H1 (cell line): ENCODE measurements at regions not wholly inside any gene's neighbourhood (a gene's known extent, or its start where the extent isn't known, plus 50 kb on each side); places are given as distances from the start of the nearest gene placed in this dataset.
"Not testable (repeated sequence)": the region's sequence is repeated elsewhere in the genome, so short reads cannot be mapped to it uniquely, and the experiment has no call there.

ENCODE experiments used
- CTCF ChIA-PET: fragments of 300-600 bp; sonication (Branson Sonifier 250); formaldehyde crosslinking; loops from one replicate; lab custom pipeline; 2021; ENCODE audit not compliant: partially characterized antibody; lab: Charles Lee
- POLR2A ChIA-PET: fragments of 300-600 bp; sonication (Branson Sonifier 250); formaldehyde crosslinking; loops from one replicate; lab custom pipeline; 2021; ENCODE audit warnings: inconsistent platforms; ENCODE audit not compliant: partially characterized antibody; lab: Charles Lee
- DNase-seq, 2 experiments: peaks; one replicate each; pipeline versions ENCODE4 v3.0.0 to v3.0.0-alpha.2; 2010 to 2022; ENCODE audit warnings: low spot score in 2 of 2, low read depth in 1 of 2, mixed read lengths in 1 of 2
- FAIRE-seq: peaks from 2 replicates; lab custom pipeline; 2011; peaks lifted over from hg19 to GRCh38; lab: Jason Lieb, UNC
- H2AFZ ChIP-seq: 2 replicates; pipeline ENCODE4 v1.8.1; 2012; ENCODE audit warnings: low read length, inconsistent platforms
- H2AK5ac ChIP-seq: 2 replicates; pipeline ENCODE4 v1.6.1; 2013; ENCODE audit warnings: low read depth, low read length
- H2BK120ac ChIP-seq: replicated peaks from 2 replicates; pipeline ENCODE3; 2013; ENCODE audit warnings: low read depth, low read length, inconsistent platforms
- H2BK12ac ChIP-seq: 2 replicates; pipeline ENCODE4 v1.6.1; 2013; ENCODE audit warnings: low read depth, low read length
- H2BK15ac ChIP-seq: 2 replicates; pipeline ENCODE4 v1.6.1; 2013; ENCODE audit warnings: low read length
- H2BK20ac ChIP-seq: 2 replicates; pipeline ENCODE4 v1.6.1; 2013; ENCODE audit warnings: low read length
- H2BK5ac ChIP-seq: 2 replicates; pipeline ENCODE4 v1.6.1; 2013; ENCODE audit warnings: low read depth, low read length
- H3K14ac ChIP-seq: 2 replicates; pipeline ENCODE4 v1.6.1; 2013; ENCODE audit warnings: inconsistent platforms; ENCODE audit not compliant: insufficient read length
- H3K18ac ChIP-seq: 2 replicates; pipeline ENCODE4 v1.6.1; 2013; ENCODE audit warnings: low read length; ENCODE audit errors: extremely low read depth
- H3K23ac ChIP-seq: 2 replicates; pipeline ENCODE4 v1.6.1; 2013; ENCODE audit warnings: inconsistent platforms; ENCODE audit not compliant: insufficient read length
- H3K23me2 ChIP-seq: 2 replicates; pipeline ENCODE4 v1.6.1; 2013; ENCODE audit warnings: low read depth, low read length
- H3K27ac ChIP-seq: 2 replicates; pipeline ENCODE4 v1.6.1; 2011; ENCODE audit warnings: low read depth, low read length, inconsistent platforms
- H3K27me3 ChIP-seq, 4 experiments: replicated peaks in 1 of 4; 1 replicate in 1 of 4; 2 replicates in 3 of 4; pipeline versions ENCODE4 v1.6.1 to v1.8.1; 2011 to 2013; ENCODE audit warnings: low read length in 3 of 4, mild to moderate bottlenecking in 3 of 4, inconsistent platforms in 2 of 4, mixed read lengths in 2 of 4, moderate library complexity in 1 of 4; ENCODE audit not compliant: control insufficient read depth in 3 of 4, insufficient read depth in 3 of 4; ENCODE audit errors: extremely low read depth in 1 of 4
- H3K36me3 ChIP-seq, 4 experiments: 2 replicates each; pipeline versions ENCODE4 v1.6.1 to v1.8.1; 2011 to 2013; ENCODE audit warnings: mild to moderate bottlenecking in 4 of 4, low read length in 3 of 4, moderate library complexity in 2 of 4, control low read depth in 1 of 4, inconsistent platforms in 1 of 4; ENCODE audit not compliant: insufficient read depth in 4 of 4, control insufficient read depth in 2 of 4
- H3K4ac ChIP-seq: replicated peaks from 2 replicates; pipeline ENCODE3; 2013; ENCODE audit warnings: low read length, low read depth, mixed read lengths, inconsistent platforms; ENCODE audit not compliant: insufficient read length
- H3K4me1 ChIP-seq, 4 experiments: replicated peaks in 1 of 4; 1 replicate in 1 of 4; 2 replicates in 3 of 4; pipeline versions ENCODE4 v1.6.1 to v1.8.1; 2011 to 2013; ENCODE audit warnings: low read length in 3 of 4, inconsistent platforms in 2 of 4, mixed read lengths in 1 of 4; ENCODE audit not compliant: insufficient read depth in 4 of 4, control insufficient read depth in 3 of 4
- H3K4me2 ChIP-seq, 2 experiments: 2 replicates each; pipeline versions ENCODE4 v1.6.1 to v1.8.1; 2011 to 2013; ENCODE audit warnings: low read depth in 2 of 2, low read length in 2 of 2, control low read depth in 1 of 2, inconsistent platforms in 1 of 2, mild to moderate bottlenecking in 1 of 2; ENCODE audit not compliant: insufficient read depth in 1 of 2
- H3K4me3 ChIP-seq, 4 experiments: fragments of 200-600, 300-600 bp in 1 of 4; sonication (generic), shearing (Covaris generic), sonication (Bioruptor Twin) in 1 of 4; 2 replicates each; pipeline versions ENCODE4 v1.5.1 to v1.8.1; 2011 to 2016; ENCODE audit warnings: low read length in 4 of 4, low read depth in 3 of 4, control low read depth in 2 of 4, inconsistent platforms in 2 of 4, mild to moderate bottlenecking in 2 of 4, mixed read lengths in 1 of 4, moderate library complexity in 1 of 4; ENCODE audit not compliant: insufficient read depth in 2 of 4; ENCODE audit errors: extremely low read depth in 1 of 4
- H3K56ac ChIP-seq: replicated peaks from 2 replicates; pipeline ENCODE3; 2013; ENCODE audit warnings: low read depth, mild to moderate bottlenecking, mixed read lengths, low read length, inconsistent platforms; ENCODE audit not compliant: insufficient read length
- H3K79me1 ChIP-seq: 2 replicates; pipeline ENCODE4 v1.6.1; 2013; ENCODE audit warnings: low read depth, low read length, control low read depth
- H3K79me2 ChIP-seq, 2 experiments: 2 replicates each; pipeline versions ENCODE4 v1.6.1 to v1.8.1; 2012 to 2013; ENCODE audit warnings: low read length in 2 of 2, mild to moderate bottlenecking in 2 of 2, inconsistent platforms in 1 of 2; ENCODE audit not compliant: insufficient read depth in 2 of 2, control insufficient read depth in 1 of 2
- H3K9ac ChIP-seq, 4 experiments: replicated peaks in 1 of 4; 1 replicate in 1 of 4; 2 replicates in 3 of 4; pipeline versions ENCODE4 v1.6.1 to v1.8.1; 2011 to 2013; ENCODE audit warnings: low read depth in 3 of 4, low read length in 3 of 4, control low read depth in 2 of 4, mild to moderate bottlenecking in 2 of 4, moderate library complexity in 2 of 4, inconsistent platforms in 1 of 4; ENCODE audit errors: extremely low read depth in 1 of 4
- H3K9me3 ChIP-seq, 2 experiments: 2 replicates each; pipeline versions ENCODE4 v1.6.1 to v1.8.1; 2012 to 2013; ENCODE audit warnings: mild to moderate bottlenecking in 2 of 2, moderate library complexity in 2 of 2, control low read depth in 1 of 2, inconsistent platforms in 1 of 2, low read depth in 1 of 2, low read length in 1 of 2, mixed read lengths in 1 of 2; ENCODE audit not compliant: insufficient read depth in 2 of 2
- H4K20me1 ChIP-seq, 2 experiments: replicated peaks in 1 of 2; 2 replicates each; pipeline versions ENCODE3 to v1.8.1; 2011 to 2013; ENCODE audit warnings: inconsistent platforms in 2 of 2, low read length in 2 of 2, mild to moderate bottlenecking in 1 of 2; ENCODE audit not compliant: insufficient read depth in 2 of 2, control insufficient read depth in 1 of 2
- H4K5ac ChIP-seq: 2 replicates; pipeline ENCODE4 v1.6.1; 2013; ENCODE audit warnings: low read length, low read depth, mixed read lengths, inconsistent platforms; ENCODE audit not compliant: insufficient read length
- H4K8ac ChIP-seq: 2 replicates; pipeline ENCODE4 v1.8.0; 2013; ENCODE audit warnings: mild to moderate bottlenecking, moderate library complexity, low read length, inconsistent platforms; ENCODE audit not compliant: insufficient read depth; ENCODE audit errors: extremely low read depth
- H4K91ac ChIP-seq: replicated peaks from 2 replicates; pipeline ENCODE3; 2013; ENCODE audit warnings: low read length, mixed read lengths, inconsistent platforms; ENCODE audit not compliant: insufficient read length
- WGBS, 2 experiments: shearing (Covaris generic) in 1 of 2; methylation state at CpG; one replicate each; pipeline versions ENCODE4 v1.1.6 to v1.1.7; 2013 to 2015; ENCODE audit warnings: low lambda C conversion rate in 2 of 2, mixed read lengths in 2 of 2, inconsistent platforms in 1 of 2, low coverage in 1 of 2, missing lambda C conversion rate in 1 of 2; ENCODE audit not compliant: insufficient replicate concordance in 2 of 2, insufficient coverage in 1 of 2, insufficient read length in 1 of 2; ENCODE audit errors: extremely low coverage in 1 of 2, missing lambda C conversion rate in 1 of 2; 5-methylcytosine and 5-hydroxymethylcytosine counted together

DNA sequence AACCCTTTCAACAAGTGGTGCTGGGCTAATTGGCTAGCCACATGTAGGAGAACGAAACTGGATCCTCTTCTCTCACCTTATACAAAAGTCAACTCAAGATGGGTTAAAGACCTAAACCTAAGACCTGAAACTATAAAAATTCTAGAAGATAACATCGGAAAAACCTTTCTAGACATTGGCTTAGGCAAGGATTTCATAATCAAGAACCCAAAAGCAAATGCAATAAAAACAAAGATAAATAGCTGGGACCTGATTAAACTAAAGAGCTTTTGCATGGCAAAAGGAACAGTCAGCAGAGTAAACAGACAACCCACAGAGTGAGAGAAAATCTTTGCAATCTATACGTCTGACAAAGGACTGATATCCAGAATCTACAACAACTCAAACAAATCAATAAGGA is 571.1 kb downstream of the BNC2 start:
- H3K9ac ChIP-seq, H3K23ac ChIP-seq, H4K8ac ChIP-seq, H3K18ac ChIP-seq, FAIRE-seq, H2BK5ac ChIP-seq, H3K23me2 ChIP-seq, H2AFZ ChIP-seq, H3K4me3 ChIP-seq, H2AK5ac ChIP-seq, H3K9me3 ChIP-seq, H3K4me2 ChIP-seq, POLR2A ChIA-PET, H3K79me1 ChIP-seq, H2BK15ac ChIP-seq, H2BK12ac ChIP-seq, H4K20me1 ChIP-seq, H2BK120ac ChIP-seq, H3K79me2 ChIP-seq, H3K14ac ChIP-seq, H3K36me3 ChIP-seq, H2BK20ac ChIP-seq, H3K27me3 ChIP-seq, DNase-seq, H3K4me1 ChIP-seq, H4K5ac ChIP-seq, H3K4ac ChIP-seq, H4K91ac ChIP-seq, H3K56ac ChIP-seq, H3K27ac ChIP-seq: not testable (repeated sequence)
- CTCF ChIA-PET, result interaction anchor here (1.3 kb wide), 1 partner anchor 9 kb away, joined by 3 read pairs; no protein-coding TSS in a partner anchor
- WGBS, 2 experiments, result 84% methylated on average over 3 of the region's 3 CpGs; no CpG with 5 or more reads in 1 of the 2 experiments
